K562 (cell line): ENCODE measurements at regions not wholly inside any gene's neighbourhood (a gene's known extent, or its start where the extent isn't known, plus 50 kb on each side); places are given as distances from the start of the nearest gene placed in this dataset.

Experiments used
- ATAC-seq: fragments of 200-7000 bp; cut with Tn5 transposase; 3 replicates; pipeline ENCODE4 v1.9.1; 2020; ENCODE audit warnings: moderate library complexity
- BruUV-seq: library from RNA; stranded (reverse); fragments of 400-500 nt; replicated peaks from 2 replicates; lab custom pipeline; 2021; lab: Mats Ljungman, UMichigan
- CTCF ChIA-PET: fragments of 300-600 bp; formaldehyde crosslinking; extraction: SDS; loops from one replicate; lab custom pipeline; 2021; ENCODE audit warnings: low intra/inter-chr PET ratio; lab: Yijun Ruan, JAX
- POLR2A ChIA-PET: fragments of 300-600, 350-650 bp; sonication (Branson Sonifier 250); formaldehyde crosslinking; extraction: SDS; loops from one replicate; lab custom pipeline; 2021; ENCODE audit warnings: antibody characterized with exemption, inconsistent platforms; lab: Yijun Ruan, JAX
- DNase-seq, 4 experiments: peaks; one replicate each; pipeline versions ENCODE4 v3.0.0 to v3.0.0-alpha.2; 2011 to 2018; ENCODE audit warnings: low spot score in 3 of 4, mixed read lengths in 3 of 4; ENCODE audit errors: extremely low read depth in 1 of 4
- FAIRE-seq: peaks from 2 replicates; lab custom pipeline; 2011; peaks lifted over from hg19 to GRCh38; lab: Jason Lieb, UNC
- H2AFZ ChIP-seq: 2 replicates; pipeline ENCODE4 v1.6.0; 2011; ENCODE audit warnings: low read depth, low read length, control low read depth, inconsistent platforms
- H3K27ac ChIP-seq: fragments of 200-600 bp; 3 replicates; pipeline ENCODE4 v1.8.0; 2011; ENCODE audit warnings: low read depth, mild to moderate bottlenecking, control low read depth, inconsistent platforms, low read length, moderate library complexity, mixed read lengths; ENCODE audit errors: extremely low read depth
- H3K27me3 ChIP-seq, 2 experiments: fragments of 300-600 bp in 1 of 2; 2 replicates in 1 of 2; 3 replicates in 1 of 2; pipeline versions ENCODE4 v1.6.0 to v1.8.0; 2011; ENCODE audit warnings: inconsistent platforms in 2 of 2, low read length in 2 of 2, mild to moderate bottlenecking in 1 of 2, mixed read lengths in 1 of 2, moderate library complexity in 1 of 2; ENCODE audit not compliant: control insufficient read depth in 2 of 2, insufficient read depth in 2 of 2
- H3K36me3 ChIP-seq: fragments of 300-600 bp; 3 replicates; pipeline ENCODE4 v1.8.0; 2011; ENCODE audit warnings: mild to moderate bottlenecking, low read length, inconsistent platforms; ENCODE audit not compliant: control insufficient read depth, insufficient read depth
- H3K4me1 ChIP-seq, 2 experiments: fragments of 200-600 bp in 1 of 2; replicated peaks in 1 of 2; 2 replicates in 1 of 2; 3 replicates in 1 of 2; pipeline versions ENCODE4 v1.5.1 to v1.8.0; 2011; ENCODE audit warnings: inconsistent platforms in 2 of 2, low read length in 2 of 2, mild to moderate bottlenecking in 1 of 2, mixed read lengths in 1 of 2, moderate library complexity in 1 of 2; ENCODE audit not compliant: control insufficient read depth in 2 of 2, insufficient read depth in 2 of 2
- H3K4me2 ChIP-seq: 2 replicates; pipeline ENCODE4 v1.6.1; 2011; ENCODE audit warnings: low read length, control low read depth, inconsistent platforms, mixed read lengths; ENCODE audit not compliant: insufficient read depth
- H3K4me3 ChIP-seq: fragments of 200-600 bp; sonication (generic), shearing (Covaris generic); 2 replicates; pipeline ENCODE4 v1.5.1; 2016; ENCODE audit warnings: control low read depth, inconsistent platforms
- H3K79me2 ChIP-seq: fragments of 200-600 bp; 3 replicates; pipeline ENCODE4 v1.8.0; 2011; ENCODE audit warnings: low read length, inconsistent platforms; ENCODE audit not compliant: control insufficient read depth, insufficient read depth
- H3K9ac ChIP-seq, 2 experiments: 2 replicates each; pipeline versions ENCODE4 v1.6.0 to v1.6.1; 2011; ENCODE audit warnings: low read depth in 2 of 2, low read length in 2 of 2, control low read depth in 1 of 2, inconsistent platforms in 1 of 2, mild to moderate bottlenecking in 1 of 2, mixed read lengths in 1 of 2; ENCODE audit not compliant: insufficient read depth in 1 of 2
- H3K9me1 ChIP-seq: one replicate; pipeline ENCODE4 v1.6.0; 2011; ENCODE audit warnings: inconsistent platforms, mild to moderate bottlenecking, low read length, moderate library complexity; ENCODE audit not compliant: control insufficient read depth, insufficient read depth
- H3K9me3 ChIP-seq: replicated peaks from 2 replicates; pipeline ENCODE4 v1.5.1; 2011; ENCODE audit warnings: low read depth, low read length, inconsistent platforms; ENCODE audit not compliant: control insufficient read depth, insufficient read depth
- H4K20me1 ChIP-seq: replicated peaks from 2 replicates; pipeline ENCODE4 v1.6.1; 2011; ENCODE audit warnings: low read length, inconsistent platforms, mixed read lengths; ENCODE audit not compliant: control insufficient read depth, insufficient read depth
- BCOR ChIP-seq: fragments of 450-650 bp; IDR thresholded peaks from 2 replicates; pipeline ENCODE4 v1.6.1; 2016
- CBFA2T2 ChIP-seq: fragments of 450-650 bp; conservative IDR thresholded peaks from 2 replicates; pipeline ENCODE4 v1.6.1; 2017; ENCODE audit warnings: mild to moderate bottlenecking
- ESRRA ChIP-seq: fragments of 450-650 bp; IDR thresholded peaks from 2 replicates; pipeline ENCODE4 v1.6.1; 2014; ENCODE audit warnings: low read depth, mild to moderate bottlenecking, moderate library complexity, borderline replicate concordance
- PBX2 ChIP-seq, 2 experiments: IDR thresholded peaks in 1 of 2; conservative IDR thresholded peaks in 1 of 2; 2 replicates each; pipeline ENCODE4 v1.6.1; 2016; ENCODE audit warnings: low read depth in 2 of 2, mild to moderate bottlenecking in 1 of 2, missing compliant biosample characterization in 1 of 2, missing genetic modification characterization in 1 of 2, moderate library complexity in 1 of 2
- PURB ChIP-seq: sonication (generic); formaldehyde crosslinking; IDR thresholded peaks from 2 replicates; pipeline ENCODE4 v1.9.0; 2021; ENCODE audit warnings: low read depth, mild to moderate bottlenecking, missing genetic modification reagents
- RBM14 ChIP-seq: fragments of 200-400 bp; formaldehyde crosslinking; IDR thresholded peaks from 2 replicates; pipeline ENCODE4 v1.6.1; 2018; ENCODE audit warnings: low read depth, mild to moderate bottlenecking, low read length, moderate library complexity, borderline replicate concordance; ENCODE audit not compliant: insufficient read depth
- SRSF3 ChIP-seq: fragments of 200-400 bp; formaldehyde crosslinking; IDR thresholded peaks from 2 replicates; pipeline ENCODE4 v1.6.1; 2016; ENCODE audit warnings: mild to moderate bottlenecking, low read length, moderate library complexity; ENCODE audit not compliant: insufficient read depth
- ZNF766 ChIP-seq: fragments of 200-800 bp; sonication (Bioruptor generic); conservative IDR thresholded peaks from 2 replicates; pipeline ENCODE4 v1.6.1; 2016; ENCODE audit warnings: missing genetic modification characterization, missing compliant biosample characterization
- ZNF780A ChIP-seq: fragments of 250-450 bp; sonication (Bioruptor Pico); IDR thresholded peaks from 2 replicates; pipeline ENCODE4 v1.5.0; 2021; ENCODE audit warnings: mild to moderate bottlenecking
- WGBS: fragments of 100-300 bp; shearing (Covaris generic); methylation state at CpG from one replicate; pipeline ENCODE4 v1.1.6; 2016; ENCODE audit warnings: low coverage, mixed read lengths; ENCODE audit not compliant: insufficient coverage; ENCODE audit errors: missing lambda C conversion rate; 5-methylcytosine and 5-hydroxymethylcytosine counted together
- in situ Hi-C: fragments of 300-500 bp; cut with MboI; formaldehyde crosslinking; loops from 4 replicates; pipeline ENCODE4 v1.15.0; 2018; ENCODE audit warnings: inconsistent platforms, mixed read lengths
- intact Hi-C: fragments of 100-400 bp; cut with micrococcal nuclease; formaldehyde crosslinking; loops from 2 replicates; pipeline ENCODE4 v1.14.2; 2022
- TF ChIP-seq, protein P1 (sequence below): fragments of 200-800 bp; sonication (Bioruptor generic); IDR thresholded peaks from 2 replicates; pipeline ENCODE4 v1.6.1; 2016; ENCODE audit warnings: missing genetic modification characterization, missing compliant biosample characterization
- TF ChIP-seq, protein P2 (sequence below): fragments of 450-650 bp; conservative IDR thresholded peaks from 2 replicates; pipeline ENCODE4 v1.6.1; 2016; ENCODE audit warnings: missing genetic modification characterization, low read depth, mild to moderate bottlenecking, missing compliant biosample characterization, moderate library complexity
- TF ChIP-seq, protein P3 (sequence below): conservative IDR thresholded peaks from 2 replicates; pipeline ENCODE4 v1.6.1; 2011; ENCODE audit warnings: low read depth, mild to moderate bottlenecking, low read length; ENCODE audit not compliant: control insufficient read depth

GRCh38 chr11:91222830-91223229 lies 1000.0 kb upstream of the CHORDC1 start:
- H3K79me2 ChIP-seq: no peaks in the 10 kb centered on the region
- no peaks in the 10 kb centered on the region for H3K36me3 ChIP-seq
- FAIRE-seq (no peak), DNase-seq (no peak), ATAC-seq (no peak)
- POLR2A ChIA-PET: no interaction called here
- WGBS: 0% methylated on average over 1 of the region's 1 CpG
- no peak overlapping the region for H2AFZ ChIP-seq
- no peak overlapping the region for H3K9ac ChIP-seq
- in situ Hi-C loops: no loop called here
- H3K4me3 ChIP-seq: no peak overlapping the region
- H3K4me1 ChIP-seq: no peaks in the 10 kb centered on the region
- H4K20me1 ChIP-seq: no peaks in the 10 kb centered on the region
- no peaks in the 10 kb centered on the region for H3K9me1 ChIP-seq
- CTCF ChIA-PET: no interaction called here
- H3K4me2 ChIP-seq: no peak overlapping the region
- H3K9me3 ChIP-seq: no peaks in the 10 kb centered on the region; the same call in 1 of the 2 replicates
- intact Hi-C loops: no loop called here
- no peak overlapping the region for H3K27ac ChIP-seq
- no TSS peak for BruUV-seq
- no peaks in the 10 kb centered on the region for H3K27me3 ChIP-seq
- no peak for TF ChIP-seq RBM14
- TF ChIP-seq SRSF3: no peak
- TF ChIP-seq, protein P1, sequence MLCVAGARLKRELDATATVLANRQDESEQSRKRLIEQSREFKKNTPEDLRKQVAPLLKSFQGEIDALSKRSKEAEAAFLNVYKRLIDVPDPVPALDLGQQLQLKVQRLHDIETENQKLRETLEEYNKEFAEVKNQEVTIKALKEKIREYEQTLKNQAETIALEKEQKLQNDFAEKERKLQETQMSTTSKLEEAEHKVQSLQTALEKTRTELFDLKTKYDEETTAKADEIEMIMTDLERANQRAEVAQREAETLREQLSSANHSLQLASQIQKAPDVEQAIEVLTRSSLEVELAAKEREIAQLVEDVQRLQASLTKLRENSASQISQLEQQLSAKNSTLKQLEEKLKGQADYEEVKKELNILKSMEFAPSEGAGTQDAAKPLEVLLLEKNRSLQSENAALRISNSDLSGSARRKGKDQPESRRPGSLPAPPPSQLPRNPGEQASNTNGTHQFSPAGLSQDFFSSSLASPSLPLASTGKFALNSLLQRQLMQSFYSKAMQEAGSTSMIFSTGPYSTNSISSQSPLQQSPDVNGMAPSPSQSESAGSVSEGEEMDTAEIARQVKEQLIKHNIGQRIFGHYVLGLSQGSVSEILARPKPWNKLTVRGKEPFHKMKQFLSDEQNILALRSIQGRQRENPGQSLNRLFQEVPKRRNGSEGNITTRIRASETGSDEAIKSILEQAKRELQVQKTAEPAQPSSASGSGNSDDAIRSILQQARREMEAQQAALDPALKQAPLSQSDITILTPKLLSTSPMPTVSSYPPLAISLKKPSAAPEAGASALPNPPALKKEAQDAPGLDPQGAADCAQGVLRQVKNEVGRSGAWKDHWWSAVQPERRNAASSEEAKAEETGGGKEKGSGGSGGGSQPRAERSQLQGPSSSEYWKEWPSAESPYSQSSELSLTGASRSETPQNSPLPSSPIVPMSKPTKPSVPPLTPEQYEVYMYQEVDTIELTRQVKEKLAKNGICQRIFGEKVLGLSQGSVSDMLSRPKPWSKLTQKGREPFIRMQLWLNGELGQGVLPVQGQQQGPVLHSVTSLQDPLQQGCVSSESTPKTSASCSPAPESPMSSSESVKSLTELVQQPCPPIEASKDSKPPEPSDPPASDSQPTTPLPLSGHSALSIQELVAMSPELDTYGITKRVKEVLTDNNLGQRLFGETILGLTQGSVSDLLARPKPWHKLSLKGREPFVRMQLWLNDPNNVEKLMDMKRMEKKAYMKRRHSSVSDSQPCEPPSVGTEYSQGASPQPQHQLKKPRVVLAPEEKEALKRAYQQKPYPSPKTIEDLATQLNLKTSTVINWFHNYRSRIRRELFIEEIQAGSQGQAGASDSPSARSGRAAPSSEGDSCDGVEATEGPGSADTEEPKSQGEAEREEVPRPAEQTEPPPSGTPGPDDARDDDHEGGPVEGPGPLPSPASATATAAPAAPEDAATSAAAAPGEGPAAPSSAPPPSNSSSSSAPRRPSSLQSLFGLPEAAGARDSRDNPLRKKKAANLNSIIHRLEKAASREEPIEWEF (CRISPR knock-in tag): no peak
- TF ChIP-seq PBX2 (CRISPR knock-in tag; IDR thresholded peaks at IDR 0.05; ENCODE audit: low read depth): no peak
- TF ChIP-seq PBX2 (tag; conservative IDR thresholded peaks at IDR 0.05; ENCODE audit: low read depth): no peak
- TF ChIP-seq BCOR: no peak
- TF ChIP-seq ESRRA: no peak
- TF ChIP-seq ZNF780A (CRISPR knock-in tag): no peak
- TF ChIP-seq, protein P2, sequence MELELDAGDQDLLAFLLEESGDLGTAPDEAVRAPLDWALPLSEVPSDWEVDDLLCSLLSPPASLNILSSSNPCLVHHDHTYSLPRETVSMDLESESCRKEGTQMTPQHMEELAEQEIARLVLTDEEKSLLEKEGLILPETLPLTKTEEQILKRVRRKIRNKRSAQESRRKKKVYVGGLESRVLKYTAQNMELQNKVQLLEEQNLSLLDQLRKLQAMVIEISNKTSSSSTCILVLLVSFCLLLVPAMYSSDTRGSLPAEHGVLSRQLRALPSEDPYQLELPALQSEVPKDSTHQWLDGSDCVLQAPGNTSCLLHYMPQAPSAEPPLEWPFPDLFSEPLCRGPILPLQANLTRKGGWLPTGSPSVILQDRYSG: no peak
- TF ChIP-seq CBFA2T2: no peak
- TF ChIP-seq, protein P3, sequence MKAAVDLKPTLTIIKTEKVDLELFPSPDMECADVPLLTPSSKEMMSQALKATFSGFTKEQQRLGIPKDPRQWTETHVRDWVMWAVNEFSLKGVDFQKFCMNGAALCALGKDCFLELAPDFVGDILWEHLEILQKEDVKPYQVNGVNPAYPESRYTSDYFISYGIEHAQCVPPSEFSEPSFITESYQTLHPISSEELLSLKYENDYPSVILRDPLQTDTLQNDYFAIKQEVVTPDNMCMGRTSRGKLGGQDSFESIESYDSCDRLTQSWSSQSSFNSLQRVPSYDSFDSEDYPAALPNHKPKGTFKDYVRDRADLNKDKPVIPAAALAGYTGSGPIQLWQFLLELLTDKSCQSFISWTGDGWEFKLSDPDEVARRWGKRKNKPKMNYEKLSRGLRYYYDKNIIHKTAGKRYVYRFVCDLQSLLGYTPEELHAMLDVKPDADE: no peak
- no peak for TF ChIP-seq PURB
- TF ChIP-seq ZNF766 (CRISPR knock-in tag): no peak
